Head of caudate nucleus (tissue), 42 donors: ENCODE measurements at regions not wholly inside any gene's neighbourhood (a gene's known extent, or its start where the extent isn't known, plus 50 kb on each side); places are given as distances from the start of the nearest gene placed in this dataset.

Experiments used
- DNase-seq, 42 donors: peaks; one replicate each; pipeline versions ENCODE4 v3.0.0 to v3.0.0-alpha.2; 2020 to 2021; ENCODE audit warnings: mixed read lengths in 7 of 42
- intact Hi-C: fragments of 100-400 bp; cut with DNase I; formaldehyde crosslinking; loops from one replicate; pipeline ENCODE4 v1.15.0; 2022

DNA sequence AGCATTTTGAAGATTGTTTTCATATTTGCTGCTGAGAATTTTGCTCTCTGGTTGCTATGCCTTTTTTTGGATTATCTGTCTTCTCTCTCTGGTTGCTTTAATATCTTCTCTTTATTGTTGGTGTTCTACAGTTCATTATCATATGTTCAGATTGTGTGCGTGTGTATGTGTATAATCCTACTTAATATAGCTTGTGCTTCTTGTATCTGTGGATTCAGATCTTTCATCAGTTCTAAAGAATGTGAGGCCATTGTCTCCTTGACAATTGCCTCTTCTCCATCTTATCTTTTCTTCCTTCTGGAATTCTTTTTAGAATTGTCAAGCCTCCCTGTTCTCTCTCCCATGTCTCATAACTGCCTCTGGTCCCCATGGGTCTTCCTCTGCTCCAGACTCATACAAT lies 195.4 kb downstream of the CDC5L start:
- no peak for DNase-seq
- intact Hi-C loops, result no loop called here

DNA sequence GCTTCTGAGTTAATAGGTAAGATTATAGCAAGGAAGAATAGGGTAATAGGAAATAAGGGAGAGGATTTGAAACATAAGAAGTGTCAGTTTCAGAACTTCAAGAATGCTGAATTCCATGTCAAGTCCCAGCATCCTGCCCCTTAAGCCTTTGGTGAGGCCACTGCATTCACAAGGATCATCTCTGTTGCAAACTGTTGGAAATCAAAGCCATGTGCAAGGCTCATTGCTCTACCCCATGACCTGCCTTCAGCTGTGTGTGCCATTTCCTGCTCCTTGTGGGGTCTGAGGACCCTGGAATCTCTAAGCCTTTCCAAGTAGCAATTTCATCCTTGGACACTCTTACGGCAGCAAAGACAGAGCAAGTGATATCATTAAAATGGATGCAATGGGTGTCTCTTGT lies 203.0 kb downstream of the CDC5L start:
- intact Hi-C loops, result no loop called here
- DNase-seq, result peak in 1 of 42 donors; percentile 19

DNA sequence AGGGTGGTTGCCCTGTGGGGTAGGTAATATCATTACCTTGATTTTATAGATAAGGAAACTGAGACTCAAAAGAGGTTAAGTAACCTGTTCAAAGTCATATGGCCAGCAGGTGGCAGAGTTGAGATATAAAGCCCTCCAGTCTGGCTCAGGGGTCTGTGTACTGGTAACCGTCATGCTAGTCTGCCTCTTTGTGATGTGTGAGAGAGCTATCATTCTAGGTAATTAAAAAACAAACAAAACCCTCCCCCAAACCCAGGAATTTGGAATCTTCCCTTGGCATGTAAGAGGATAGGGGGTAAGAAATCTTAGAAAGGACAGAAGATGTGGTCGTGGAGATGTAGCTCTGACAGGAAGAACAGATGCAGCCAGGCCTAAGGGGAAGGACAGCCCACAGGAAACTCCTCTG lies 206.0 kb downstream of the CDC5L start:
- DNase-seq, result peak in 20 of 42 donors; percentile 11 to 64 (median 26)
- intact Hi-C loops, result no loop called here

DNA sequence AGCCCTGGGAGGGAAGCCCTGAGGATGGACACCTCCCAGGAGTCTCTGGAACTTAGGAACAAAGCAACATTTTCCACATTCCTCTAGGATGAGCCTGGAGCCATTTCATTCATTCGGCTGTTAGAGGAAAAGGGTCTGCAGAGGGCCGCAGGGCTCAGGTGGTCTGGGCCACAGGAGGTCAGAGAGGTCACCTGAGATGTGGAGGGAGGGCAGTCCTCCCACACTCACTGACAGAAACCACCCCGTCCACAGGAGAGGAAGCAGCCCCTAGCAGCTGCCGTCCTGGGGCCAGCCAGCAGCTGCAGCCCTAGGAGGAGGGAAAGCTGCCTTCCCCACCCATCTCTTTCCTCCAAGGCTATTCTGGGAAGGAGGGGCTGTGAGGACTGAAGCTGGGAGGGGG lies 207.0 kb downstream of the CDC5L start:
- peak in 1 of 42 donors; percentile 24 for DNase-seq
- intact Hi-C loops, result no loop called here

DNA sequence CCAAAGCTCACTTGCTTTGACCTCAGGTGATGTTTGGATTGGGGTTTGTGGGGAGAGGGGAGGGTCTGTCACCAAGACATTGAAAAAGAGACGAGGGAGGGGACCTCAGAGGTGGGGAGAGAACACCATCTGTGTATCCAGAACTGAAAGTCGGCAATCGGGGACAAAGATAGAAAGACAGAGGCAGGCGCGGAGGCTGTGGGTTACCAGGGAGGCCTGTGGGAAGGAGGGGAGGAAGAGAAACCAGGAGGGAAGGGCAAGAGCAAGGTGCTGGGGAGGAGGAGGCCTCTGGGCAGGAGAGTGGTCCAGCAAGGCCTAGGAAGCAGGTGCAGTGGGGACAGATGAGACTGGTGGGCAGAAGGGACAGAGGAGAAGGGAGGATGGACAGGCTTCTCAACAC lies 211.2 kb downstream of the CDC5L start:
- DNase-seq, result peak in 2 of 42 donors; percentile 8 to 34
- intact Hi-C loops, result no loop called here

DNA sequence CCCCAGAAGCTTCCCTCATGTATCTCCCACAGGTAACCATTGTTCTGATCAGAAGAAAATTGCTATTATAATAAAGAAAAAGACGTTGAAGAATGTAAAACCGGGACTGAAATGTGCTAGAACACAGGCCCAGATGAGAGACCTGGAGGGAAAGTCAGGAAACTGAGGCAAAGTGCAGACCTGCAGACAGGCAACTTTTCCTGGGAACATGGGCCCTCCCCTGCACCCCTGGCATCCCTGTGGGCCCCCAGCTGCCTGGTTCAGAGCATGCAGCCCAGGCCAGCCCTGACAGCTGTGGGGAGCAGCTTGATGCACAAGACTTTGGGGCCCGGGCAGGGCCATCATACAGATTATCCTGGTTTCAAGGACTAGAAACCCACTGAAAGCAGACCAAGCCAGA lies 212.2 kb downstream of the CDC5L start:
- intact Hi-C loops, result no loop called here
- DNase-seq, result peak in 1 of 42 donors; percentile 4

DNA sequence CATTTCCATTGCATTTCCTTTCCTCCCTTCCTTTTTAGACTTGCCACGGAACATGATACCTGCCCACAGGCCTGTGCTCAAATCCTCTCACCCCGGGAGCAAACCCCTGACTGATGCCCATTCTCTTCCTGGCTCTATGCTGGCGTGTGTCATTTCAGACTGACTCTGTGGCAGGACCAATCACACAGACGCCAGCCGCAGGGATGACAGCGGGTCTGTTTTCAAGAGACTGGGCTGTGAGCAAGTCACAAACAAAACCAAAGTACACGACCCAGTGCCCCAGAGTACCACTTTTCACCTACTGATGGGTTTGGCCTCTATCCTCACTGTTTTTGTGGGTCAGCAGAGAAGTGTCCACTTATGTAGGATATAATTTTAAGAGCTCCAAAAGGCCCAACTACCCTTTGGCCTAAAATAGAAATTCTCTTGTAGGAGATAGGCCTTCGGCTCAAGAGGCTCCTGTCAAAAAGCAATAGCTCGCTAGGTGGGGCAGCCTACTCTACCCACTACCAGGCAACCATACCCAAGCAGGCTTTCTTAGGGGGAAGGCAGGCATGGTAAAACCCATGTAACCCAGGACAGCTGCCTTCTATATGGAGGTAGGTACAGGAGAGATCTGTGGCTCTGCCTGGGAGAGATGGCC lies 215.7 kb downstream of the CDC5L start:
- DNase-seq, result peak in 2 of 42 donors; percentile 28 to 38

DNA sequence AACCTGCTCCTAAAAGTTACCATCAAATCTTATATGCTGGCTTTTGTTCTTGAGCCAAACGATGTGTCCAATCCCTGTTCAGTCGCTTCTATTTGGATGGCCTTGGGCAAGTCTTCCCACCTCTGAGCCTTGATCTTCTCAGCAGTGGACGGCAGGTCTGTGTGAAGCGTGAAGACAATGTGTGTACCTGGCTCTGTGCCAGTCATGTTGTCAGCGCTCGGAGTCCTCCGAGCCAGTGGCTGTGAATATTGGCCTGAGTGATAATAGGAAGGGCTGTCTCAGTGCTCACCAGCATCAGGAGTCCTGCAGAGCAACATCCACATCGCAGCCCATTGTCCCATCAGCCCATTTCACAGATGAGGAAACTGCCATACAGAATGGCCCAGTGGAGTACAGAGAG lies 219.0 kb downstream of the CDC5L start:
- peak in 3 of 42 donors; percentile 19 to 42 (median 33) for DNase-seq
- intact Hi-C loops, result no loop called here

More for the DNA sequence above, 215.7 kb downstream of the CDC5L start:
- intact Hi-C loops, result no loop called here

DNA sequence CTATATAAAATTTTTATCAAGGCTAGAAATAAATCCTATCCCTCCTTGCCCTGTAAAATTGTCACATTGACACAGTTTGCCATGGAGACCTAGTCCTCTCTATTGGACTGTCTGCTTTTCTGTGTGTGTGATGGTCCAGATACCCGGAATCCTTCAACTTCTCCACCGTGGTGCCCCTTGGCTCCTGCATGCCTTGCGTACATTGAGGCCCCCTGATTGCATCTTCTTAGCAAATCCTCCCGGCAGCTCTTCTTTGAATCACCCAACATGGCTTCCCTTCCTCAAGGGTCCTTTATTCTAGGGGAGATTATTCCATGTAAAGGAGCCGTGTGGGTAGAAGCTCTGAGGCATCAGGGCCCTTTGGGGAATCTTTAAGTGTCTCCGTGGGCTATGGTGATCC lies 219.5 kb downstream of the CDC5L start:
- intact Hi-C loops, result no loop called here
- peak in 3 of 42 donors; percentile 12 to 24 (median 17) for DNase-seq

DNA sequence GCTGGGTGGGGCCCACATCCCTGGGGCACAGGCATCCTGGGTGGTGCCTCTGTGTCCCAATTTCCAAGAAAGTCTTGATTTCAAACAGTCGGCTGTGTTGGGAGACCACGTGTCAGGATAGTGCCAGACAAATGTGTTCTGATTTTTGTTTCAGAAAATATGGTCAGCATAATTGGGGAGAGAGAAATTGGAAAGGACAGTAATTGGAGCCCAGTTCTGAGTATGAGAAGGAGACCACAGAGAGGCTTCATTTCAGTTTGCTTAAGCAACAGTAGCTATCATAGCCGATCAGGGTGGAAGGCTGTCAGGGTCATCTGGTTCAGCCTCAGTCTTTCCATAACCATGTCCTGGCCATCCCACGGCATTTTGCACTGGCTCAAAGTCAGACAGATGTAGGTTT lies 220.7 kb downstream of the CDC5L start:
- intact Hi-C loops, result no loop called here

DNA sequence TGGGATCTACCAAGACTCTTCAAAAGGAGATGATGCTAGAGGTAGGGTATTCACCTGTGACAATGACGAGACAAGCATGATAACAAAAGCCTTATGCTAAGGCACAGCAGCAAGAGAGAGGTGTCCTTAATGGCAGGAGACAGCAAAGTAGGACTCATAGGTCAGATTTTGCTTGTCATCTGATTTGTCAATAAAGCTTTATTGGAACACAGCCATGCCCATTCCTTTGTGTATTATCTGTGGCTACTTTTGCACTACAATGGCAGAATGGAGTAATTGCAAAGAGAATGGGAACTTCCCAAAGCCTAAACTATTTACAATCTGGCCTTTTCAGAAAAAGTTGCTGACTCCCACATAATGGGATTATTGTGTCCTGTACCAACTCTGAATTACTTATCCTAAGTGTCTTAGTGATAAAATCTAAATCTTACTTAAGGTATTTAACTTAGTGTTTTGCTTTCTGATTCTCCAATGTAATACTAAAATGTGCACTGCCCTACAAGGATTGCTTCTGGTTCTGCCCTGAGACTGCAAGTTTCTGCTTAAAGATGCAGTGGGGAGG lies 221.6 kb downstream of the CDC5L start:
- intact Hi-C loops, result no loop called here
- DNase-seq, result peak in 1 of 42 donors; percentile 17

More for the DNA sequence above, 220.7 kb downstream of the CDC5L start:
- DNase-seq, result peak in 1 of 42 donors; percentile 4

DNA sequence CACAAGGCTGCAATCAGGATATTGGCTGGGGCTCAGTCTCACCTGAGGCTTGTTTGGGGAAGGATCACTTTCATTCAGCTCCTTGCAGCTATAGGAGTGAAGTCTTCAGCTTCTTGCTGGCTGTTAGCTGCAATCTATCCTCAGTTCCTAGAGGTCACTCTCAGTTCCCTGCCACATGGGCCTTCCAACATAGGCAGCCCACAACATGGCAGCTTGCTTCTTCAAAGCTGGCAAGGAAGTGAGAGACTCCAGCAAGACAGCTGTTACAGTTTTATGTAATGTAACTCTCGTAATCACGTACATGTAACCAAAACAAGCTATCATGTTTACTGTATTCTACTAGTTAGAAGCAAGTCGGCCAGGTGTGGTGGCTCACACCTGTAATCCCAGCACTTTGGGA lies 226.9 kb downstream of the CDC5L start:
- no peak for DNase-seq
- intact Hi-C loops, result no loop called here

DNA sequence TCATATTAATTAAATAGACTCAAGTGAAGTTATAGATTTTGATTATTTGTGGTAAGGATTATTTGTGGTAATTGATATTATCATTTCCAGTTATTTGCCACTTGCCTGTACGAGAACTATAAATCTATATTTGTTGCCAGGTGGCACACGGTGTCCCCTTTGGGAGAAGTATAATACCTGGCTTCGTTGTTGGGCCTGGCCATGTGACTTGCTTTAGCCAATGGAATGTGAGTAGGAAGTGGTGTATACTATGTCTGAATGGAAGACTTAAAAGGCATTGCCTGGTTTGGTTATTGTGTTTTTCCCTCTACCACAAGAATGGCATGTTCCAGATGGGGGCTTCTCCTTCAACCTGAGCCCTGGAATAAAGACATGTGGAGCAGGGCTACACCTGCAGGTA lies 228.1 kb downstream of the CDC5L start:
- intact Hi-C loops, result no loop called here
- DNase-seq, result no peak

DNA sequence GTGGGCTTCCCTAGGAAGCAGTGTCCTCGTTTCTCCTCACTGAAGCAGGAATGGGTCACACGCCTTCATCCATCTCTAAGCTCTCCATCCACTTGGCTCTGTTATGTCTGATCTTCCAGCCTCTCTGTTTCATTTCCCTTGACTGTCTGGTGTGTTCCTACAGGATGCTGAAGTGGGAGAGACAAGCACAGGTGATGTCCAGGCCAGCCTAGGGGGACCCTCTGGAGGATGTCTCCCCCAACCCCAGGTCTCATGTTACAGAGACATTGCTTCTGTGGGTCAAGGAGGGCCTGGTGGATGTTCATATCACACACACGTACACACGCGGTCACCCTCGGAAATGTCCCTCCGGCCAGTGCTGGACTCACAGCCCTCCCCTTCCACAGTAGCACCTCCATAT lies 229.9 kb downstream of the CDC5L start:
- intact Hi-C loops, result no loop called here
- no peak for DNase-seq

DNA sequence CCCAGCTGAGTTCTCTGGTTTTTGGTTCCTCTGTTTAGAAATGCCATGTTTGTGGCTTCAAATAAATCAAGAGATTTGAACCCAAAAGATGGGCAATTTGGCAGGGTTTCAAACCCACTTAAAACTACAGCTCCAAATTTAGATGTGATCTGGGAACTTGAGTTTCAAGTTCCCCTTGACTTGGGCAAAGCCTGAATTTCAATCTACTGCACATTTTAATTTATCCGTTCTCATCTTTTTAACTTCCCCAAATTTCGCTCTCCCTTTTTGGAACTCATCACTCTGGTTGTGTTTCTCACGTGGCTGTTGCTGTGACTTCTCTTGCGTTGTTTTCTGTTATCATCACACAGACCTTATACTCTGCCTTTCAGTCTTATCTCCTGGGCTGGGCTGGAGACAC lies 230.9 kb downstream of the CDC5L start:
- no peak for DNase-seq
- intact Hi-C loops, result no loop called here

DNA sequence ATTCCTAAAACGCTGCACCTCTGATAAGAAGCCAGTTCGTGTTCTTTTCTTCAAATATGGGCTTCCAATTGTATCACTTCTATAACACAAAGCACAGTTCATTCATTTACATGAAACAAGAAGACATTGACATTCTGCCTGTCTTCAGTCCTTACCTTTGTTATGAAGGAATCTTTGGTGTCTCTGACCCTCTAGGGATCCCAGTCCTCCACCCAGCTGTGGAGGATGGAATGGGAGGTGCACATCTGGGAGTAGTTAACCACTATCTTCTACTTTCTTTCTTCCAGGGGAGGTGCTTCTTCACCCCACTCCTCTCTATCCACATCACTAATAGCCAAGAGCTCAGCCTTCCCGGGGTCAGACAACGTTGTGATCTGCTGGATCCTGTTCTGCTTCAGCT lies 233.4 kb downstream of the CDC5L start:
- intact Hi-C loops, result no loop called here
- no peak for DNase-seq

DNA sequence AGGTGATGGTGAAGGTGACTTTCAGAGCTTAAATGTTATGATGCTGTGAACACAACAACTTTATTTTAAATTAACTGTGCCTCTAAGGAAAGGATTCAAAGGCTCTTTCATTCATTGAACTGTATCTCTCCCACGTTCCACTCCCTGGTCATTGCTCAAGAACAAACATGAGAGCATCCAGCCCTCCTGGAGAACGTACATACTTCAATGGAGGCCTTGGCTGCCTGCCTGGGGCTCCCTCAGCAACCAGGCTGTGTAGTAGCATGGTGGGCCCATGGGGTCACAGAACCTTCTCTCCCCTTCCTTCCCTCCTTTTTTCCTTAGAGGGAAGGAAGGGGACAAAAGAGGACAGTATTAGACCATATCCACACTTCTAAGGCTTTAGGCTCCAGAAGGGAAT lies 234.3 kb downstream of the CDC5L start:
- no peak for DNase-seq
- intact Hi-C loops, result no loop called here

DNA sequence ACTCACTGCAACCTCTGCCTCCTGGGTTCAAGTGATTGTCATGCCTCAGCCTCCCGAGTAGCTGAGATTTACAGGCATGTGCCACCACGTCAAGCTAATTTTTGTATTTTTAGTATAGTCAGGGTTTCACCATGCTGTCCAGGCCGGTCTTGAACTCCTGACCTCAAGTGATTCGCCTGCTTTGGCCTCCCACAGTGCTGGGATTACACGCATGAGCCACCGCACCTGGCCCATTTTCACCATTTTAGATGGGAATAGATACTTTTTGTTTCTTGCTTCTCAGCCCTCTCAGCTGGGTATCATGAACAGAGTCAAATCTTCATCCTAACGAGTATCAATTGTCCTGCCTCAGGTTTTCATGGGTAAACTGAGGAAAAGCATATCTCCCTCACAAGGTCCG lies 235.0 kb downstream of the CDC5L start:
- DNase-seq, result no peak
- intact Hi-C loops, result no loop called here

DNA sequence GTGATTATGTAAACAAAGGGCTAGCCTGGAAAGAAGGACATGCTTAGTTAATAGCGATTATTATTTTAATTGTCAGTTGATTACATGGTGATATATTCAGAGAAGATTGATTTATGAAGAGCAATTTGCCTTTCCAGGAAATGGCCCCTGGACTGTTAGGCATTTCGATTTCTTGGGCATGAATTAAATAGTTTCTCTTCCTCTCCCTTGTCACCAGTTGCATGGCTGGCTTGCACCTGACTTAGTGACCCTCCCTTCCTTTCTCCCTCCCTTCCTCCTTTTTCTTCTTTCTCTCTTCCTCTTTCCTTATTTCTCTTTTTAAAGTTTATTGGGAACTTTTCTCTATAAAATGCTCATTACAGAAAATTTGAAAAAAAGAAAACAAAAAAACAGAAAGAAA lies 235.4 kb downstream of the CDC5L start:
- DNase-seq, result no peak

DNA sequence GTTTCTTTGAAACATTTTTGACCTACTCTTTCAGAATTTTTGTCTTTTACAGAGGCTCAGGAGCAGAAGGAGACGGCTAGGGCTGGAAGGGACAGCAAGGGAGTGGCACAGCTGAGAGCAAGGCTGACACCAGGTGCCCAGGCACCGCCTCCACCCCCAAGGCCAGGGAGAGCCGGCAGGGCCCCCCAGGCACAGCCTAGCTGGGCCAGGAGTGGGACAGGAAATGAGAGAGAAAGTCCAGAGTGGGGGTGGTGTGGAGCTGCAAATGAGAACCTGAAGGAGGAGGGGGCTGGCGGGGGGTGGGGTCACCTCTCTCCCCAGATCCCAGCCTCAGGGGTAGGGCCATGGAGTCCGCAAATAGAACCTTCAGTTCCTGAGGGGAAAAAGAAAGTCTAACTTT lies 236.7 kb downstream of the CDC5L start:
- DNase-seq, result no peak
- intact Hi-C loops, result no loop called here

More for the DNA sequence above, 235.4 kb downstream of the CDC5L start:
- intact Hi-C loops, result no loop called here

DNA sequence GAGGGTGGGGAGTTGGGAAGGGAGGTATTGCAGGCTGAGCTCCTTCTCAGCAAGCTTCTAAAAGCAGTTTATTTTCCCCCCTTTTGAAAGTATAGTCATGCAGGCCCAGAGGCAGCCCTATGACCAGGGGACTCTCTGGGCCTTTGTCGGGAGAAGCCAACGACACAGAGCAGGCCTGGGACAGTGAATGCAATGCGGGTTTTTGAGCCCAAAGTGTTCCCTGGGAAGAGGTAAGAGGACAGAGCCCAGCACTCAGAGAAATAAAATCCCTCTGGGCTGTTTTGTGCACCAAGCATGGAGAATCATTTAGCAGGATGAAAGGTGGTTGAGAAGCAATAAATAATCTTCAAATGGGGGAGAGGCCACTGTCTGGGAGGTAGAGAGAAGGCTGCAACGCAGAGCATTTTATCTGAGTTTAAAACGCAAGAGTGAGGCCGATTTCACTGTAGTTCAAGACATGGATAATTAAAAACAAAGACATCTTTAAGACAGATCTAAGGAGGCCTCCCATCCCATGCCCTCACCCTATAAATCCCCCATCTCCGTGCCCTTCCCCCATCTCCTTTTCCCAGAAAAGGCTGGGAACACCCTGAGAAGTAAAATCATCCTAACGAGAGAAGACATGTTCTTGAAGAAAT lies 237.5 kb downstream of the CDC5L start:
- intact Hi-C loops, result no loop called here
- DNase-seq, result no peak
